ENCODE measurements at regions not wholly inside any gene's neighbourhood (a gene's known extent, or its start where the extent isn't known, plus 50 kb on each side); places are given as distances from the start of the nearest gene placed in this dataset.

- no peak overlapping the region for H3K4me3 ChIP-seq (ENCODE audit: control insufficient read depth, low read depth, low read length)
- TF ChIP-seq CTCF (conservative IDR thresholded peaks at IDR 0.05; ENCODE audit: control insufficient read depth, insufficient read depth, low read depth, low read length): no peak
- no peak for DNase-seq (ENCODE audit: low read depth)
Observed at GRCh38 chr2:52518678-52519077, 1248.9 kb upstream of the CHAC2 start.

DNA sequence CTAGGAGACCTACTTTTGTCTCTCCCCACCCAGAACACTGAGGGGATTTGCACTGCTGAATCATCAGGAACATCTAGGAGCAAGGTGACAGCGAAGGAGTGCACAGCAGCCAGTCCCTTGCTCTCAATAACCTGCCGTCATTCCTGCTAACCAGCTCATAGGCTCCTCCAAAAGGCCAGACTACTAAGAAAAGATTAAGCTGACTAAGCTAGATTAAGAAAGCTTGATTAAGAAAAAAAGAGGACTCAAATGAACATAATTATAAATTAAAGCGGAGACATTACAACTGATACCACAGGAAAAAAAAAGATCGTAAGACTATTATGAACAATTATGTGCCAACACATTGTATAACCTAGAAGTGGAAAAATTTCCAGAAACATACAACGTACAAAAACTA, 1254.8 kb upstream of the CHAC2 start:
- H3K4me3 ChIP-seq (ENCODE audit: control insufficient read depth, low read depth, low read length): no peak overlapping the region
- DNase-seq (ENCODE audit: low read depth): no peak
- TF ChIP-seq CTCF (conservative IDR thresholded peaks at IDR 0.05; ENCODE audit: control insufficient read depth, insufficient read depth, low read depth, low read length): no peak

DNA sequence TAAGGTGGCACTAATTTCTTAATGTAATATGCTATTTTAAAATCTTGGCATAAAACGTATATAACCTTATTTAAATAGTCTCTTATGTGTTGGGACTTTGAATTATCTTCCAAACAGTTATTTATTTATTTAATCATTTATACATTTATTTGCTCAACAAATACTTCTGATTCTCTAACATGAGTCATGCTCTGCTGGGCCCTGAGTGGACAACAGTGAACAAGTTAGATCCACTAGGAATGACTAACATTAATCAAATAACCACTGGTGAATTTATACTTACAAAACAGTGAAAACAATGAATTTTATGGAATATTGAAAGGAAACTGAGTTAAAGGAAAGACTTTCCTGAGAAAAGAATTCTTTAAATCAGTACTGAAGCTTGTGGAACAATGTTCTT, 1257.2 kb upstream of the CHAC2 start:
- no peak for TF ChIP-seq CTCF (conservative IDR thresholded peaks at IDR 0.05; ENCODE audit: control insufficient read depth, insufficient read depth, low read depth, low read length)
- no peak overlapping the region for H3K4me3 ChIP-seq (ENCODE audit: control insufficient read depth, low read depth, low read length)
- DNase-seq (ENCODE audit: low read depth): no peak

GRCh38 chr2:52502476-52502860, 1265.1 kb upstream of the CHAC2 start:
- H3K4me3 ChIP-seq (ENCODE audit: control insufficient read depth, low read depth, low read length): no peak overlapping the region
- TF ChIP-seq CTCF (conservative IDR thresholded peaks at IDR 0.05; ENCODE audit: control insufficient read depth, insufficient read depth, low read depth, low read length): no peak
- DNase-seq (ENCODE audit: low read depth): no peak

GRCh38 chr2:52501715-52502475, 1265.7 kb upstream of the CHAC2 start:
- DNase-seq (ENCODE audit: low read depth): no peak
- TF ChIP-seq CTCF (conservative IDR thresholded peaks at IDR 0.05; ENCODE audit: control insufficient read depth, insufficient read depth, low read depth, low read length): no peak
- no peak overlapping the region for H3K4me3 ChIP-seq (ENCODE audit: control insufficient read depth, low read depth, low read length)

GRCh38 chr2:52500561-52500960, 1267.0 kb upstream of the CHAC2 start:
- TF ChIP-seq CTCF (conservative IDR thresholded peaks at IDR 0.05; ENCODE audit: control insufficient read depth, insufficient read depth, low read depth, low read length): no peak
- no peak for DNase-seq (ENCODE audit: low read depth)
- H3K4me3 ChIP-seq (ENCODE audit: control insufficient read depth, low read depth, low read length): no peak overlapping the region
